ENCODE measurements at regions not wholly inside any gene's neighbourhood (a gene's known extent, or its start where the extent isn't known, plus 50 kb on each side); places are given as distances from the start of the nearest gene placed in this dataset.
"Not testable (repeated sequence)": the region's sequence is repeated elsewhere in the genome, so short reads cannot be mapped to it uniquely, and the experiment has no call there.

GRCh38 chr4:159937595-159937994 is 834.7 kb downstream of the RAPGEF2 start:
- H3K9ac ChIP-seq (ENCODE audit: low read length) = no peak overlapping the region
- H3K36me3 ChIP-seq (ENCODE audit: insufficient read depth, low read length) = no peaks in the 10 kb centered on the region
- no peaks in the 10 kb centered on the region for H4K20me1 ChIP-seq (ENCODE audit: insufficient read depth, low read length)
- Mint-ChIP-seq H3K27ac (ENCODE audit: unreplicated experiment) (no peak overlapping the region), H3K4me3 (ENCODE audit: unreplicated experiment) (no peak overlapping the region), H3K9me3 (ENCODE audit: unreplicated experiment) (peaks cover 8% of the 10 kb centered on the region), H3K36me3 (ENCODE audit: low read depth, unreplicated experiment) (no peaks in the 10 kb centered on the region), H3K4me1 (ENCODE audit: low read depth, unreplicated experiment) (no peaks in the 10 kb centered on the region), H3K27me3 (ENCODE audit: low read depth, unreplicated experiment) (no peaks in the 10 kb centered on the region)
- H3K4me3 ChIP-seq (ENCODE audit: insufficient read depth, low read depth, low read length) = no peak overlapping the region
- no peak overlapping the region for H2AFZ ChIP-seq (ENCODE audit: low read depth, low read length)
- H3K79me2 ChIP-seq (ENCODE audit: insufficient read depth, low read length) = no peaks in the 10 kb centered on the region
- no peak overlapping the region for H3K27ac ChIP-seq (ENCODE audit: low read depth, low read length)
- FAIRE-seq (no peak), DNase-seq (ENCODE audit: low read depth) (no peak)
- no peaks in the 10 kb centered on the region for H3K4me1 ChIP-seq (ENCODE audit: insufficient read depth, low read length)
- no peak overlapping the region for H3K4me2 ChIP-seq (ENCODE audit: low read length)
- TF ChIP-seq CTCF (IDR thresholded peaks at IDR 0.05; ENCODE audit: insufficient read depth, low read depth, low read length) (no peak), EZH2 (IDR thresholded peaks at IDR 0.05; ENCODE audit: insufficient read depth, low read length) (no peak)
- H3K9me3 ChIP-seq (ENCODE audit: insufficient read depth, low read depth, low read length) = no peaks in the 10 kb centered on the region
- no peaks in the 10 kb centered on the region for H3K27me3 ChIP-seq (ENCODE audit: insufficient read depth, low read length)

- H3K79me2 ChIP-seq (ENCODE audit: insufficient read depth, low read length); H3K27me3 ChIP-seq (ENCODE audit: insufficient read depth, low read length); H3K4me2 ChIP-seq (ENCODE audit: low read length); FAIRE-seq; H3K36me3 ChIP-seq (ENCODE audit: insufficient read depth, low read length); DNase-seq (ENCODE audit: low read depth); H3K9ac ChIP-seq (ENCODE audit: low read length); H3K9me3 ChIP-seq (ENCODE audit: insufficient read depth, low read depth, low read length); H3K9me3 Mint-ChIP-seq (ENCODE audit: unreplicated experiment); H3K27ac Mint-ChIP-seq (ENCODE audit: unreplicated experiment); H2AFZ ChIP-seq (ENCODE audit: low read depth, low read length); H3K4me3 Mint-ChIP-seq (ENCODE audit: unreplicated experiment); H3K27ac ChIP-seq (ENCODE audit: low read depth, low read length); H3K4me3 ChIP-seq (ENCODE audit: insufficient read depth, low read depth, low read length); H3K4me1 ChIP-seq (ENCODE audit: insufficient read depth, low read length); H4K20me1 ChIP-seq (ENCODE audit: insufficient read depth, low read length); H3K27me3 Mint-ChIP-seq (ENCODE audit: low read depth, unreplicated experiment); H3K4me1 Mint-ChIP-seq (ENCODE audit: low read depth, unreplicated experiment); H3K36me3 Mint-ChIP-seq (ENCODE audit: low read depth, unreplicated experiment): not testable (repeated sequence)
Measured at GRCh38 chr4:159939681-159940080, 836.8 kb downstream of the RAPGEF2 start.

GRCh38 chr4:159941076-159941475 is 838.2 kb downstream of the RAPGEF2 start:
- no peak for FAIRE-seq
- H3K9me3 Mint-ChIP-seq (ENCODE audit: unreplicated experiment) = no peaks in the 10 kb centered on the region
- no peak overlapping the region for H3K27ac Mint-ChIP-seq (ENCODE audit: unreplicated experiment)
- no peak overlapping the region for H3K4me3 Mint-ChIP-seq (ENCODE audit: unreplicated experiment)
- H3K27me3 Mint-ChIP-seq (ENCODE audit: low read depth, unreplicated experiment) = no peaks in the 10 kb centered on the region
- Histone ChIP-seq H3K4me2 (ENCODE audit: low read length) (no peak overlapping the region), H3K9ac (ENCODE audit: low read length) (no peak overlapping the region), H3K36me3 (ENCODE audit: insufficient read depth, low read length) (no peaks in the 10 kb centered on the region), H3K4me1 (ENCODE audit: insufficient read depth, low read length) (no peaks in the 10 kb centered on the region), H3K27ac (ENCODE audit: low read depth, low read length) (no peak overlapping the region), H3K27me3 (ENCODE audit: insufficient read depth, low read length) (no peaks in the 10 kb centered on the region), H4K20me1 (ENCODE audit: insufficient read depth, low read length) (no peaks in the 10 kb centered on the region), H3K9me3 (ENCODE audit: insufficient read depth, low read depth, low read length) (no peaks in the 10 kb centered on the region), H3K4me3 (ENCODE audit: insufficient read depth, low read depth, low read length) (no peak overlapping the region), H2AFZ (ENCODE audit: low read depth, low read length) (no peak overlapping the region), H3K79me2 (ENCODE audit: insufficient read depth, low read length) (no peaks in the 10 kb centered on the region)
- no peaks in the 10 kb centered on the region for H3K36me3 Mint-ChIP-seq (ENCODE audit: low read depth, unreplicated experiment)
- DNase-seq (ENCODE audit: low read depth) = no peak
- no peaks in the 10 kb centered on the region for H3K4me1 Mint-ChIP-seq (ENCODE audit: low read depth, unreplicated experiment)
- TF ChIP-seq EZH2 (IDR thresholded peaks at IDR 0.05; ENCODE audit: insufficient read depth, low read length) (no peak), CTCF (IDR thresholded peaks at IDR 0.05; ENCODE audit: insufficient read depth, low read depth, low read length) (no peak)
